GM21390 (cell line): ENCODE measurements at regions not wholly inside any gene's neighbourhood (a gene's known extent, or its start where the extent isn't known, plus 50 kb on each side); places are given as distances from the start of the nearest gene placed in this dataset.
"Not testable (repeated sequence)": the region's sequence is repeated elsewhere in the genome, so short reads cannot be mapped to it uniquely, and the experiment has no call there.

Experiments used
- ATAC-seq: cut with Tn5 transposase; IDR thresholded peaks from one replicate; pipeline ENCODE4 v1.9.1; 2021; ENCODE audit not compliant: unreplicated experiment

DNA sequence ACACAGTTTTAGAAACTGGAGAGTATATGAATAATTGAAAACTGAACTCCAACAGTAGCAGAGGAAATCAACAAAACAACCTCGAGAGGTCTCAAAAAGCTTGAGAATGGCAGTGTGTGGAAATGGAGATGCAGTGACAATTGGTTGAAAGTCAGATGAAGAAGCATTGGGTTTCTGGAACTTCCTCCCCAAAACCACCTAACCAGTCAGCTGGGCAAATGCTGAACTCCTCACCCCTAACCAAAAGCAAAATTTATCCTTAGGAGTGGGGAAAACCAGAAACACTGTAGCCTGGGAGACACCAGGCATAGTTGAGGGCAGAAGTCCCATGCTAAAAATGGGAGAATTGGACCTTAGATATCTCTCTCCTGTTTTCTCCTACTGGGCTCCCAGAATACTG, 109.9 kb downstream of the TANC2 start:
- no peak for ATAC-seq

DNA sequence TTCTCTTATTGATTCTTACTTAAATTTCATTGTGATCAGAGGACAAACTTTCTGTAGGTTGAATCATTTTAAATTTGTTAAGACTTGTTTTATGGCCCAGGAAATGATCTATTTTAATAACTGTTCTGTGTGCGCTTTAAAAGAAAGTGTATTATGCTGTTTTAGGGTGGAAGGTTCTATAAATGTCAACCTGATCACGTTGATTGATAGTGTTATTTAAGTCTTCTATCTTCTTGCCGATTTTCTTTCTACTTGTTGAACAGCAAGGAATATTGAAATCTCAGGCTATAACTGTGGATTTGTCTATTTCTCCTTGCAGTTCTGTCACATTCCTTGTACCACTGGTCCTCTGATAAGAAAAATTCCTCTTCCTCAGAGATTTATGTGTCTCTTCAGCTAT, 112.7 kb downstream of the TANC2 start:
- ATAC-seq, result no peak

DNA sequence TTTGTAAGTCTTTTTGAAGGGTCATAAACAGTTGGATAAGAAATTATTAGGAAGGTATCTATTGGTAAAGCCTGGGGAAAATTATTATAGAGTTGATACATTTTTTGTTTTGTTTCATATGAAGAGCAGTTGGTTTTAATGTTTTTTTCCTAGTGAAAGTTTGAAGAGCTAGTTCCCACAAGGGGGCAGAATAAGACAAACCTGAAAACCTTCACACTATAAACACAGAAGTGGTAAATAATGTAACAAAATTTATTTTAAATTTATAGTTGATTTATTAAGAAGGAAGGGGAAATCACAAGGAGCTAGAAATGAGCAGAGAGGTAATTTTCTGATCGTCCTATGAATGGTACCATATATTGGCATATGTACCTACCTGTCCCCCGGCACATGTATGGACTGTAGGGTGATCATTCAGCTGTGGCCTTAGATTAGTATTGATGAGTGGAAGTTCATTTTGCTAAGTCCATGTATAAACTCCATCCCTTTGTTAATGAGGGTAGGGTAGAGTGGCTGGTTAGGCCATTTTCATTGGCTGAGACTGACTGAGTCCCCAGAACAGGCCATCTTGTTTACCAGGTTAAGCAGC, 116.3 kb downstream of the TANC2 start:
- no peak for ATAC-seq

DNA sequence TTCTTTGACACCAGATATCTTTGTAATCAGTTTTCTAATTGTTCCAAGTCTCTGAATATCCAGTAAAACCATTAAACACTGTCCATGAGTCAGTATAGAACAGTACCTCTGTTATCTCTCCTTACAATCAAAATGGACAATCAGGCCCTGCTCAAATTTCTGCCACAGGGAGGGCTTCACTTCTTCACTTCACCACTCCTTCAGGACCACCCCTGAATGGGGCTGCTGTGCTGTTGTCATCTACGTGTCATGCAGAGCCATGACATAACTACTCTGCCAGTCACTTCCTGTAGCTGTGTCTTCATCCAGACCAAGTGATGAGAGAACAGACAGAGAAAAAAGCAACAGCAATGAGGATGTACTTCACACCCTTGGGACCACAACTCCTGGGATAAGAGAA, 116.9 kb downstream of the TANC2 start:
- no peak for ATAC-seq

DNA sequence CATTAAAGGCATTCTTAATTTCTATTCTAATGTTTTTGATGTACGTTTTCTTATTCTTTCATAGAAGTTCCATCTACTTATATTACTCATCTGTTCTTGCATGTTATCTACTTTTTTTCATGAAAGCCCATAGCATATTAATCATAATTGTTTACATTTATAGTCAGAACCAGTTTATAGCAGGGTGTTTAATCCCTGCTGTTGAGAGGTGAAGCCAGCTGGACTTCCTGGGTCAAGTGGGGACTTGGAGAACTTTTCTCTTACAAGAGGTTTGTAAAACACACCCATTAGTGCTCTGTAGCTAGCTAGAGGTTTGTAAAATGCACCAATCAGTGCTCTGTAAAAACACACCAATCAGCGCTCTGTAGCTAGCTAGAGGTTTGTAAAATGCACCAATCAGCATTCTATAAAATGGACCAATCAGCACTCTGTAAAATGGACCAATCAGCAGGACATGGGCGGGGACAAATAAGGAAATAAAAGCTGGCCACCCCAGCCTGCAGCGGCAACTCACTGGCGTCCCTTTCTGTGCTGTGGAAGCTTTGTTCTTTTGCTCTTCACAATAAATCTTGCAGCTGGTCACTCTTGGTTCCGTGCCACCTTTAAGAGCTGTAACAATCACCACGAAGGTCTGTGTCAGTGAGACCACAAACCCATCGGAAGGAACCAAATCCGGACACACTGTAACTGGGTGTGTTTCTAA, 120.6 kb downstream of the TANC2 start:
- ATAC-seq, result no peak

DNA sequence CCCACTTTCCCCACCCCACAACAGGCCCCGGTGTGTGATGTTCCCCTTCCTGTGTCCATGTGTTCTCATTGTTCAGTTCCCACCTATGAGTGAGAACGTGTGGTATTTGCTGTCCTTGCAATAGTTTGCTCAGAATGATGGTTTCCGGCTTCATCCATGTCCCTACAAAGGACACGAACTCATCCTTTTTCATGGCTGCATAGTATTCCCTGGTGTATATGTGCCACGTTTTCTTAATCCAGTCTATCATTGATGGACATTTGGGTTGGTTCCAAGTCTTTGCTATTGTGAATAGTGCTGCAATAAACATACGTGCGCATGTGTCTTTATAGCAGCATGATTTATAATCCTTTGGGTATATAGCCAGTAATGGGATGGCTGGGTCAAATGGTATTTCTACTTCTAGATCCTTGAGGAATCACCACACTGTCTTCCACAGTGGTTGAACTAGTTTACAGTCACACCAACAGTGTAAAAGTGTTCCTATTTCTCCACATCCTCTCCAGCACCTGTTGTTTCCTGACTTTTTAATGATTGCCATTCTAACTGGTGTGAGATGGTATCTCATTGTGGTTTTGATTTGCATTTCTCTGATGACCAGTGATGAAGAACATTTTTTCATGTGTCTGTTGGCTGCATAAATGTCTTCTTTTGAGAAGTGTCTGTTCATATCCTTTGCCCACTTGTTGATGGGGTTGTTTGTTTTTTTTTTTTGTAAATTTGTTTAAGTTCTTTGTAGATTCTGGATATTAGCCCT, 124.5 kb downstream of the TANC2 start:
- ATAC-seq, result not testable (repeated sequence)

DNA sequence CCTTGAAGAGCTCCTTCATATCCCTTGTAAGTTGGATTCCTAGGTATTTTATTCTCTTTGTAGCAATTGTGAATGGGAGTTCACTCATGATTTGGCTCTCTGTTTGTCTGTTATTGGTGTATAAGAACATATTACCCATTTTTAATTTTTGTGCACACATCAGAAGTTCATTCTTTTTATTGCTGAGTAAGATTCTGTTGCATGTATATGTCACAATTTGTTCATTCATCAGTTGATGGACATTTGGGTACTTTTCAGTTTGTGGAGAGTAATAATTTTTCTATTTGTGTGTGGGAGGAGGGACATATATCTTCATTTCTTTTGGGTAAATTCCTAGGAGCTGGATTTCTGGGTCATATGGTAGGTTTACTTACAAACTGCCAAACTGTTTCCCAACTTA, 125.9 kb downstream of the TANC2 start:
- not testable (repeated sequence) for ATAC-seq

DNA sequence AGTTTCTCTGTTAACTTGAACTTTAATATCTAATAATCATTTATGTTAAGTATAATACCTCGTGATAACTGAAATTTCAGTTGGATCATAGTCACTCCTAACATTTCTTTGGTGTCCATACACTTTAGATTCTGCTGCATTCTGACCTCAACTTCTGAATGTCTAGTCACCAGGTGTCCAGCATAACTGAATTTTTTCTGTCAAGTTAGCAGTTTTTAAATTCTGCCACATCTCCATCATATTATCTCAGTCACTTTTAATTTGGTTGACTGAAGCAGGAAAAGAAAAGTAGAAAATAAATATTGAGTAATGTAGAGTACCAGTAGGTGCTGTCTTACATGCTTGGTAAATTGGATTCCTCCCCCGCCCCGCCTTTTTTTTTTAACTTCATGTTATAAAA, 128.6 kb downstream of the TANC2 start:
- no peak for ATAC-seq

DNA sequence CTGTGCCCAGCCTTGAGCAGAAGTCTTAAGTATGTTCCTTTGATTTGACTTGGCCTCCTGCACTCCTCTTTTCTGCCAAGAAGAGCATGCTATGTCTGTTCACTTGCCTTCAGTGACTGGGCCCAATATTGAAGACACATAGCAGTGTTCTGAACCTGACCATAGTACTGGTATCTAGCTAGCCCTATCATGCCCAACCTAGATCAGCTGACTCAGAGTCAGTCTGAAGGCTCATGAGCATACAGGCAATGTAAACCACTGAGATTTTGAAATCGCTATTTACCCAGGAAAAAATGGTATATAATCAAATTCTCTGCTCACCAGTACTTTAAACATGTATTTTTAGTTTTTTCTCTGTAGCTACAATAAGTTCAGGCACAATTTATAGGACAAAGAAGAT, 129.4 kb downstream of the TANC2 start:
- ATAC-seq, result no peak

DNA sequence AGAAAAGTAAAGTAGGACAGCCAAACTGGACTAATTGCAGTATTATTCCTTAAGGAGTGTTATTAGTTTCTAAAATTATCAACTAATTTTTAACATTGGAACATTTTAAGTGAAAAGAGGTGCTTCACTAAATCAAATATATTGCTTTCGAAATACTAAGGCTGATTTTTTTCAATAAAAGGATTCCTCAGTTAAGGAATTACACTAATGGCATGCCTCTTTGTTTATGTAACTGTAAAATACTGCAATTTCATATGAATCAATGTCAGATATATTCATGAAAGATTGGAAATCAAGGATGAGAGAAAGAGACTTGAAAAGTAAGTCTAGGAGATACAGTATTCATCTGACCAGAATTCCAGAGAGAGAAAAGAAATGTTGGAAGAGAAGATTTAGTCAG, 129.8 kb downstream of the TANC2 start:
- no peak for ATAC-seq

DNA sequence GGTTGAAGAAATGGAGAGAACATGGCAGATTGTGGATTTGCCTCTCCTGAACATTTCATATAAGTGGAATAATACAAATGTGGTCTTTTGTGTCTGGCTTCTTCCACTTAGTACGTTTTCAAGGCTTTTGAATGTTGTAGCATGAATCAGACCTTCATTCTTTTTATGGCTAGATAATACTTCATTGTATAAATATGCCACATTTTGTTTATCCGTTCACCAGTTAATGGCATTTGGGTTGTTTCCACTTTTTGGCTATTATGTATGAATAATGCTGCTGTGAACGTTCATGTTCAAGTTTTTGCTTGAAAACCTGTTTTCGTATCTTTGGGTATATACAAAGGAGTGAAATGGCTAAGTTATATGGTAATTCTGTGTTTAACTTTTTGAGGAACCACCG, 130.4 kb downstream of the TANC2 start:
- no peak for ATAC-seq

DNA sequence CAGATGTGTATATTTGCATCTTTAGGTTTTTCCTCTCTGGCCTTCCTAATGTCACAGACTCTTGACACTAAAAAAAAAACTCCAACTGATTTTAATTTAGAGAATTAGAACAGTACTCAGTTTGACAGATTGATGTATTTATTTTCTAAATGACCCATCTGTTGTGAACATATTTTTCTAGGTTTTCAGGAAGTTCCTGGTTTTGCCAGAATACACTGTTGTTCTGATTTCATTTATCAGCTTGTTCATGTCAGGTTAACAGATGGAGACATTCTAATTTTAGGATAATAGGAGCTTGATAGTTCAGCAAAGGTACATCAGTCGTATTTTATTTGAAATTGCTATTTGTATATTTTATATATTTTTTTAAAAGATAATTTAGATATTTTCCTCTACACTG, 133.4 kb downstream of the TANC2 start:
- ATAC-seq, result no peak

DNA sequence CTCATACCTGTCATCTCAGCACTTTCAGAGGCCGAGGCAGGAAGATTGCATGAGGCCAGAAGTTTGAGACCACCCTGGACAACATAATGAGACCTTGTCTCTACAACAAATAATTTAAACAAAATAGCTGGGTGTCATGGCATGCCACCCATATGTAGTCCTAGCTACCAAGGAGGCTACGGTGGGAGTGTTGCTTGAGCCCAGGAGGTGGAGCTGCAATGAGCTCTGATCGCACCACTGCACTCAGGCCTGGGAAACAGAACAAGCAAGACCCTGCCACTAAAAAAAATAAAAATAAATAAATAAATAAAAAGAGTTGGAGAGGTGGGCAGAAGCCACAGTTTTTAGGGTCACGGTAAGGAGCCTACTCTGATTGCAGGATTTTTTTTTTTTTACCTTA, 136.0 kb downstream of the TANC2 start:
- ATAC-seq, result no peak

DNA sequence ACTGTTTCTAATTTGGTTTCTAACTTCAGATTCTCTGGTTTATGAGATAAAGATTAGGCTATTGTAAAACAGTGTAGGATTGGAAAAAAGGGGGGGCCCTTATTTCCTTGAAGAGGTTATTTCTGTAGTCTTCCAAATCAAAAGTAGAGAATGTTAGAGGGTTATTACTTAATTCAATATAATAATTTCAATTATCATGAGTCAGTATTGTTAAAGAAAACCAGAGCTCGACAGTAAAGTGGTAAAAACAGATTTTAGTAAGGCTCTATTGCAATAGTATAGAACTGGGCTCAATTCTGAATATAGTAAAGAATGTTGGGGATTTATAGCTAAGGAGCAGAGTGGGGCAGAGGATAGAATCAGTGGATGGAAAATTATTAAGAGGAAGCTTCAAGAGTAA, 140.0 kb downstream of the TANC2 start:
- no peak for ATAC-seq

DNA sequence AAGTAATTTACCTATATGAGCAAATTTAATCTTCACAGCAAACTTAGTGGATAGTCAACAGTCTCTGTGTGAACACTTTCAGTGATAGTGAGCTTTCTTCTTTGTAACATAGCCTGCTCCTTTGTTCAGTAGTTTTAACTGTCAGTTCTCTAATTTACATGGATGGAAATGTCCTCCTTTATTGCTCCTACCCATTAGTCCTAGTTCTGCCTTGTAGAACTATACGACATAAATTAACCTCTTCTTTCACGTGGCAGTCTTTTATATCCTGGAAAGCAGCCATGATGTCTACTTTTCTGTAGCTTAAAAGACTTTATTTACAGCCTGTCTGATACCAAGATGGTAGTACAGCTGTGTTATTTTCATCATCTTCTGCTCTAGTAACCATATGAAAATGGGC, 143.6 kb downstream of the TANC2 start:
- no peak for ATAC-seq

DNA sequence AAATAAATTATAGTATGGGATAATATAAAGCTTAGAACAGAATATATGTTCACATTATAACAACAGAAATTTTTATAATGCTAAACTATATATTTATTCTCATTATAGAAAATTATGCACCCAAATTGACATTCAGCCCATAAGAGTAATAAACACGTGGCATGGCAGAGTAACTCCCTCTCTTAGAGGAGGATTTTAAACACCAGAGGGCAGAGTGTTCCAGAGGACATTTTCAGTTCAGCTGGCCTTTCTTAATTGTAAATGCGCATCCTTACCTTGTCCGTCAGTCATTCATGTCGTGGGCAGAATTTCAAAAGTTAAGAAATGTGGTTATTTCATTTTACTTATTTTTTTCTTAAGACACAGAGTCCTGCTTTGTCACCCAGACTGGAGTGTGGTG, 147.1 kb downstream of the TANC2 start:
- no peak for ATAC-seq

DNA sequence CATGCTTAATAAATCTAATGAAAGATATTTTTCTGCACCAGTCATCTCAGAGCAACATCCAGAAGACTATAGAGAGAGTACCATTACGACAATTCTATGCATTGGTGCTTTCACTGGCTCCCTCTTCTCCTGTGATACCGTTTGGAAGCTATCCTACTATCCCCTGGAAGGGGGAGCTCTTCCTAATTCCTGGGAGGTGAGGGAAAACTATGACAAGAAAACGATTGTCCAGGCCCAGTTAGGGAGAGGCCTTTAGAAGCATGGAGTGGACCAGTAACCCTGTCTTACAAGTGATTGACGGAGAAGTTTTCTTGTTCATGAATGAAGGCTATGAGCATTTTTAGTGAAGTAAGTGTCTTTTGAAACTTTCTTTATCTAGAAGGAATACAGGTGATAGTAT, 150.2 kb downstream of the TANC2 start:
- no peak for ATAC-seq

DNA sequence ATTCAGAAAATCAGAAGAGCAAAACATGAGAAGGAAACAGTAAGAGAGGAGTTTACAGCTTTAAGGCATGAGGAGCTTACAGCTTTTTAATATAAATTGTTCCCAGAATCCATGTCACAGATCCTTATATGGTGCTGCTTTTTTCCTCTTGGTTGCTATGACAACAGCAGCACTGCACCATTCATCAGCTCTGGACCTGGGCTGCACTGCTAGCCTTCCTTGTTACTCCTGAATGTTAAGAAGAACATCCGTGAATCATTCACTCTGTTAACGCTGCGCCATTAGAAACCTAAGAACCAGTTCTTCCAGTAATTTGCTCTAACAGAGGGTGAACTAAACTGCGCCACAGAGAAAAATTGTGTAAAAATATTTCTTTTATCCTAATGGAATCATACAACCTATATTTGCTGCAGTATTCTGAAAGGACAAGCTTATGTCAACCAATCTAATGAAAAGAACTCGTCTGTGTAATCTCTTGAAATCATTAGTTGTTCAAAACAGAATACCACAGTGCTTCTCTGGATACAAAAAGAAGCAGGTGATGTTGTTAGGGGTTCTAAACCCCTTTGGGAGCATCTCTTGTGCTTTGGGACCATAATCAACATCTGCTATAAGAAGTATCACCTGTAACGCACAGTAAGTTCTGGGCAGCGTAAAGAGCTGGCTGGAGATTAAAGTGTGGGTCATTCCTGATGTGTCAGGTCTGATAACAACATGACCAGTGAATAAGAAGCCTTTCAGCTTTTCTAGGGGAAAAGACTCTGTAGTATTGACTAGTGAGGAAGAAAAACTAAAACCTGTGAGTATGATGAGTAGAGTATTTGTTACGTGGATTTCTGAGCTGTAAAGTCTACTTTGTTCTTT, 151.2 kb downstream of the TANC2 start:
- ATAC-seq, result no peak

DNA sequence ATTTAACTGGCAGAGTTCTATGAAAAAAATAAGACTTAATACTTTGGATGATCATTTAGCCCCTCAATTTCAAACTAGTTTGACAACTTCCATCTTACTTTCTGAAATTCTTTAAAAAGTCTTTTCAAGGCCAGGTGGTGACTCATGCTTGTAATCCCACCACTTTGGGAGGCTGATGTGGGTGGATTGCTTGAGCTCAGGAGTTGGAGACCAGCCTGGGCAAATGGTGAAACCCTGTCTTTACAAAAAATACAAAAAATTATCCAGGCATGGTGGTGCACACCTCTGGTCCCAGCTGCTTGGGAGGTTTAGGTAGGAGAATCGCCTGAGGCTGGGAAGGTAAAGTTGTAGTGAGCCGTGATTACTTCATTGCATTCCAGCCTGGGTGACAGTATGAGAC, 154.4 kb downstream of the TANC2 start:
- ATAC-seq, result no peak

DNA sequence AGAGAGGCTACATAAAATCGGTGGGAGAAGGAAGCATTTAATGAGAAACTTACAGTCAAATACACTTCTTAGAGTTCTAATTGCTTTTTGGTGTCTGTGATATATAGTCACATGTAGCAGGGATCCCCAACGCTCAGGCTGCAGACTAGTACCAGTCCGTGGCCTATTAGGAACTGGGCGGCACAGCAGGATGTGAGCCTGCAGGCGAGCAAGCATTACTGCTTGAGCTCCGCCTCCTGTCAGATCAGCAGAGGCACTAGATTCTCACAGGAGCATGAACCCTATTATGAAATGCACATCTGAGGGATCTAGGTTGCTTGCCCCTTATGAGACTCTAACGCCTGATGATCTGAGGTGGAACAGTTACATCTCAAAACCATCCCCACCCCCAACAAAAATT, 158.5 kb downstream of the TANC2 start:
- ATAC-seq, result no peak

DNA sequence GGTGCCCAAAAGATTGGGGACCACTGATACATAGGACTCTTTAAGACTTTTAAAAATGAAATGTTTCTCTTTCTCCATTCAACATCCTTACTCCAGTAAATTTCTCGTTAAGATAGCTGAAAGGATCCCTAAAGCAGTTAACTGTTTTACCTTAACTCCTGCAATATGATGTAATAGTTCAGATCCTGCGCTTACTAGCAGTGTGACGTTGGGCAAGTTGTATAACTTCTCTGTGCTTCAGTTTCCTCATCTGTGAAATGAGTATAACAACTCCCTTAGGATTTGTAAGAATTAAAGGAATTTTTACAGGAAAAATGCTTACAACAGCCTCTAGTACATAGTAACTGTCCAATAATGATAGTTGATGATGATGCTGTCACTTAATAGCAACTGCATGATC, 158.9 kb downstream of the TANC2 start:
- ATAC-seq, result no peak

DNA sequence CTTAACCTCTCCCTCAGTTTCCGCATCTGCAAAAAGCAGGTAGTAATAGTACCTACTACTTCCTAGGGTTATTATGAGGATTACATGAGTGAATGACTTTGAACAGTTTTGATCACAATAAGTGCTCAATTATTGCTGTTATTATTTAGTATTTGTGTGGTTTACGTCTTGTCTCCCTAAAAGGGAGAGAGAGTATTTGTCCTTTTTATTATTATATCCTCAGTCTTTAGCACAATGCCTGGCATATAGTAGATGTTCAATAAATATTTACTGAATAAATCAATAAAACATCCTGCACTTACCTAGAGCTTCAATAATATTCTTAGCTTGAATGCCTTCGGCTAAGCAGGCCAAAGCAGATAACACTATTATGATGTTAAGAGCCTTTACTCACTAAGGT, 160.0 kb downstream of the TANC2 start:
- no peak for ATAC-seq
